NCI-H146 treated with DMSO at 0.1 percent for 48 hours (cell line): ENCODE measurements at regions not wholly inside any gene's neighbourhood (a gene's known extent, or its start where the extent isn't known, plus 50 kb on each side); places are given as distances from the start of the nearest gene placed in this dataset.
"Not testable (repeated sequence)": the region's sequence is repeated elsewhere in the genome, so short reads cannot be mapped to it uniquely, and the experiment has no call there.

Experiments
- DNase-seq: peaks from one replicate; lab custom pipeline; 2025; ENCODE audit not compliant: unreplicated experiment; lab: John Stamatoyannopoulos, UW

- DNase-seq, result no peak
Measured at GRCh38 chr1:38614861-38615260, 244.7 kb downstream of the RRAGC start.

DNA sequence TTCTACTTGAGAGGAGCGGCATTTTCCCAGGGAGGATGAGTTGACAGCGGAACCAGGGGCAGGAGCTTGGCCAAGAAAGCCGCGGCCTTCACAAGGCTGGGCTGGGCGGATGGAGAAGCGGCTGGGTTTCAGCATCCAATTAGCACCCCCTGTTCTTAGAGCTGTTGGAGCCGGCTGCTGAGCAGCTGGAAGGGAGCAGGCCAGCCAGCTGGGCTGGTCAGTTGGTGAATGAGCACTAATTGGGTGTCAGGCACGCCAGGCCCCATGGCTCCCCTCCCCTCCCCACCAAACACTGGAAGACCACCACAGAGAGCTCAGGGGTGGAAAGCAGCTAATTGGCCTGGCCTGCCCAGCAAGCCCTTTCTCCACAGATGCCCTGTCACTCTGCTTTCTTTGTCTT, 245.6 kb downstream of the RRAGC start:
- no peak for DNase-seq

GRCh38 chr1:38612951-38613350, 246.6 kb downstream of the RRAGC start:
- DNase-seq, result no peak

DNA sequence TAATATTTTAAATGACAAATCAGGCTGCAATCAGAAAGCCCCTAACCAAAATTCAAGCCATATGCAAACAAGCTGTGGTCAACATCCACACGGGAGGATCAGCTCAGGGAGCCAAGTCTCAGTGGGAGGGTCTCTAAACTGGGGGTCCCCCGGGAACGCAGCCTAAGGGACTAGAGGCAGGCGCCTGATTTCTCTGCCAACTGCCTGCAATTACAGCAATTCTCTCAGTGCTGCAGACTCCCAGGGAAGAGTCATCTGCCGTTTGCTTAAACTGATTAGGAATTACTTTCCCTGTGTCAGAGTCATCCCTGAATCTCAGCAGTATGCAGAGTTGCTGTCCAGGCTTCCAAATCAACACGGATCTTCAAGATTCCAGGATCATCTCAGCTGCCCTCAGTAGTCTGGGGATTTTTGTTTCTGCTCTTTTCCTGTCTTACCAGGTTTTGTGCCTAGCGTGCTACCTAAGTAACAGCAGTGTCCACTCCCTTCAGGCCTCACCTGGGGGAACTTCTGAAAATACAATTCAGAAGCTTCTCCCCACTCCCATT, 247.8 kb downstream of the RRAGC start:
- no peak for DNase-seq

- no peak for DNase-seq
Measured at GRCh38 chr1:38609166-38610025, 250.2 kb downstream of the RRAGC start.

DNA sequence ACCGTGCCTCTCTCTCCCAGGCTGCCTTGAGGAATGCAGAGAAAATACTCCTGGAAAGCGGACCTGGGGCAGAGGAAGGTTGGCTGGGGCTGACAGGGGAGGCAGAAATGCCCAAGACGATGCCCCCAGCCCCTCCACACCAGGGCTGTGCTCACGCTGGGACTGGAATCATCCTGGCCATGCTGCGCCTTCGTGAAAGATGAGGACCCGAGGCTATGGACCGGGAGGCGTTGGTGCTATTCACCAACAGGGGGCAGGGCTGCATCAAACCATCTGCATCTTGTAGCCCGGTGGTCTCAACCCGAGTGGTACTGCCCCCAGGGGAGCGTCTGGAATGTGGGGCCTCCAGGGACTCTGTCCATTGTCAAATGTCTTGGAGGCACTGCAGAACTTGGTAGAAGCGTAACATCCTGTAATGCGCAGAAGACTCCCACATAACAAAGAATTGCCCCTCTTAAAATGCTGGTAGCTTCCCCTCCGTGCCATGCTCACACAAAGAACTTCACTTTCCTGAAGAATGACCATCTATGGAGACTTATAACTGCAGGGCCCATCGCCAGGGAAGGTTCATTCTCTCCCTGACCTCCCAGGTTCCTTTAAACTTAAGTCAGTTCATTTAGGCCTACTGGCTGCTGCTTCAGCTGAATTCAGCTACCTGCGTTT, 251.2 kb downstream of the RRAGC start:
- DNase-seq, result no peak

DNA sequence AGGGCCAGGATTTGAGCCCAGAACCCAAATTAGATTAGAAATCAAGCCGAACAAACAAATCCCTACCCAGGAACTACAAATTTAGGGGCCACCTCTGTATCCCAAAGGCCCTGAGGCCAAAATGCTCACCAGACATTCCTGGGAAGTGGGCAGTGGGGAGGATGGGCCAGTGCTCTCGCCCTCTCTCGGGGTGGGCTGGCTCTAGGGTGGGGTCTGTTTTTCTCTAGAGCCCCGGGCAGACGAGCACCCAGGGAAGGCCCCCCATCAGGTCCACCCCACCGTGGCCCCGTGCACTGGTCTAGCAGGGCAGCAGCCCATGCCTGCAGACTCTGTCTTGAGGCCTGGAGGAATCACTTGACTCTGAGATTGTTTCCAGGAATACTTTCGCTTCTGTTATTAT, 252.0 kb downstream of the RRAGC start:
- DNase-seq, result no peak

GRCh38 chr1:38605063-38605462, 254.5 kb downstream of the RRAGC start:
- no peak for DNase-seq

DNA sequence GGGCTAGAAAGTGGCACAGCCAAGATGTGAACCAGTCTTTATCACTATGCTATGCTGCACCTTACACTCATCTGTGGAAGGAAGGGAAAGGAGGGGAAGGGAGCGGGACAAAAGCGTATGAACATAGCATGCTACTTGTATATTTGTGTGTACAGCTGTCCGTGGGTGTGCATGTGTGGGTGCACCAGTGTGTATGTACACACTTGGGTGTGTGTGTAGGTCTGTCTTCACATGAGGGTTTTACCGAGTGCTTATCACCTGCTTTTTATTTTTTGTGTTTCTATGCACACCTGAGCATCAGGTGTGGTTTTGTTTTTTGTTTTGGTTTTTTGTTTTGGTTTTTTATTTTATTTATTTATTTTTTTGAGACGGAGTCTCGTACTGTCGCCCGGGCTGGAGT, 255.7 kb downstream of the RRAGC start:
- no peak for DNase-seq

- DNase-seq, result no peak
Measured at GRCh38 chr1:38600905-38601304, 258.7 kb downstream of the RRAGC start.

DNA sequence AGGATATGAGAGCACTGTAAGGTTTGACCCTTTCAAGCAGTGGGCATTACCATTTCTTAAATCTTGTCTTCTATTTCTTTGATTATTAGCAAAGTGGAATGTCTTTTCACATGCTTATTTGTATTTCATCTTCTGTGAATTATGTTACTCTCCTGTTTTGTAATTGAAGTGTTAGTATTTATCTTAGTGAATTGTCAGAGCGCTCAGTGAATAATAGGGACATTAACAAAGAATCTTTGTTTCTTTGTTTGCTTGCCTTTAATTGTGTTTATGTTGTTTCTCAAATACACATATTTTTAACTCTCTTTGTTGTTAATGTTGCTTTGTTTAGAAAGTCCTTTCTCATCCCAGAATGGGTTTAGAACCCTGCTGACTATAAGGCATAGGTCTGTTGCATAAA, 259.3 kb downstream of the RRAGC start:
- no peak for DNase-seq

- DNase-seq, result no peak
Measured at GRCh38 chr1:38598118-38598517, 261.5 kb downstream of the RRAGC start.

DNA sequence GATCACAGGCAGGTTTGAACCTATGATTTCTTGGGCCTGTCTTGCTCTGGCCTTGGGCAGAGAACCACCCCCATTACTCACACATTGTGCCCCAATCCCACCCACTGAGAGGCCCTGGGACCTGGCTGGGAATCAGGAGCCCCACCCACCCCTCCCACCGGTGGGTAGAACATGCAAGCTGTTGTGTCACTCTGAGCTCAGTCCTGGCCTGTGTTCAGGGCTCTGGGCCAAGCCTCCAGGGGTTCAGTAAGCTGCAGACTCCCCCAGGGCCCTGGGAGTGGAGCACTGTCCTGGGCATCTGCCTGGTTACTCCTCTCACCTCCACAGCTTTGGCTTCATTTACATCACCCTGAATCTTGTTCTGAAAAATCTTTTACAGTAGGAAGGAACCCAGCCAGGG, 270.5 kb downstream of the RRAGC start:
- DNase-seq, result no peak

GRCh38 chr1:38587766-38588165, 271.8 kb downstream of the RRAGC start:
- no peak for DNase-seq

DNA sequence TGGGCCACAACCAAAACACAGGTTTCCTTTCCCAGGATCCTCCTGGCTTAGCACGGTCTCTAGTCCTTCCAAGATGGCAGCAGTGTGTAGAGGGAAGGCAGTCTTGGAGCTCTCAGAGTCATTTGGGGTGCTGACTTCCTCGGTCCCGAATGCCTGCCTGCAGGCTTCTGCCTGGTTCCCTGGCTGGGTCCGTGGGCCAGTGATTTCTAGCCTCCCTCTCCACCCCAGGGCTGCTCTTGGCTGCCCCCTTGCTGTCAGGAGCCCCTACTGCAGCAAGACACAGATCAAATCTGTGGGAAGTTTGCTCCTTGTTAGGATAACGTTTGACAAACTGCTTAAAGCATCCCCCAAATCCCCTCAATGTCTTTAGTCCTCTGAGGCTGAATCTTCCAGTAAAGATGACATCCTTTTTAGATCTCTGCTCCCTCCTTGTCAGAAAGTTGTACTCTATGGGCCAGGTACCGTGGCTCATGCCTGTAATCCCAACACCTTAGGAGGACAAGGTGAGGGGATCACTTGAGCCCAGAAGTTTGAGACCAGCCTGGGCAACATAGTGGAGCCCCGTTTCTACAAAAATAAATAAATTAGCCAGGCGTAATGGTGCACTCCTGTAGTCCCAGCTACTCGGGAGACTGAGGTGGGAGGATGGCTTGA, 272.5 kb downstream of the RRAGC start:
- no peak for DNase-seq

GRCh38 chr1:38585971-38586370, 273.6 kb downstream of the RRAGC start:
- DNase-seq, result no peak

GRCh38 chr1:38585460-38585859, 274.1 kb downstream of the RRAGC start:
- DNase-seq, result no peak

GRCh38 chr1:38584448-38585355, 274.9 kb downstream of the RRAGC start:
- DNase-seq, result no peak

DNA sequence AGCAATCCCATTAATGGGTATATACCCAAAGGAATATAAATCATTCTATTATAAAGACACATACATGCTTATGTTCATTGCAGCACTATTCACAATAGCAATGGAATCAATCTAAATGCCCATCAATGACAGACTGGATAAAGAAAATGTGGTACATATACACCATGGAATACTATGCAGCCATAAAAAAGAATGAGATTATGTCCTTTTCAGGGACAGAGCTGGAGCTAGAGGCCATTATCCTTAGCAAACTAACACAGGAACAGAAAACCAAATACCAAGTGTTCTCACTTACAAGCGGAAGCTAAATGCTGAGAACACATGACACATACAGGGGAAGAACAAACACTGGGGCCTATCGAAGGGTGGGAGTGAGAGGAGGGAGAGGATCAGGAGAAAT, 276.3 kb downstream of the RRAGC start:
- not testable (repeated sequence) for DNase-seq

GRCh38 chr1:38581396-38581795, 278.2 kb downstream of the RRAGC start:
- no peak for DNase-seq

DNA sequence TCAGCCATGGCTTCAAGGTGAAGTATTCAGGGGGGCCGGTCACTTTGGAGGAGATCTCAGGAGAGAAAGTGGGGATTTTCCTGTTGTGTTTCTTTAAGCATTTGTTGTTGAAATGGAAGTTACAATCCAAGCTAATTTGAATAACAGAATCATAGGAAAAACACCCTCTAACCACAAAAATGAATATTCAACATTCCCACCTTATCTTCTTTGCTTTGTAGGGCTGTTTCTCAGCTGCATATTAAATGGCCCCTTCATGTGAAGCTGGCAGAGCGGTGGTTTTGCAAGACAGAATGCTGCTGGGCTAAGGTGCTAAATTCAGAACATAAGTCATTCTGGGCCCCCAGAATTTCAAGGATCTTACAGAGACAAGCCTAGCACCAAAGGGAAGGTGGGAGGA, 279.0 kb downstream of the RRAGC start:
- no peak for DNase-seq
